ENCODE measurements at regions not wholly inside any gene's neighbourhood (a gene's known extent, or its start where the extent isn't known, plus 50 kb on each side); places are given as distances from the start of the nearest gene placed in this dataset.

- TF ChIP-seq MXI1 (IDR thresholded peaks at IDR 0.05; ENCODE audit: low read depth, low read length) (no peak), USF2 (IDR thresholded peaks at IDR 0.05; ENCODE audit: borderline replicate concordance, low read depth, low read length) (no peak), HDAC6 (IDR thresholded peaks at IDR 0.05; ENCODE audit: unreplicated experiment) (no peak)
These were observed 63.5 kb upstream of the PJA1 start (continued) for GRCh38 chrX:69228732-69229131.

DNA sequence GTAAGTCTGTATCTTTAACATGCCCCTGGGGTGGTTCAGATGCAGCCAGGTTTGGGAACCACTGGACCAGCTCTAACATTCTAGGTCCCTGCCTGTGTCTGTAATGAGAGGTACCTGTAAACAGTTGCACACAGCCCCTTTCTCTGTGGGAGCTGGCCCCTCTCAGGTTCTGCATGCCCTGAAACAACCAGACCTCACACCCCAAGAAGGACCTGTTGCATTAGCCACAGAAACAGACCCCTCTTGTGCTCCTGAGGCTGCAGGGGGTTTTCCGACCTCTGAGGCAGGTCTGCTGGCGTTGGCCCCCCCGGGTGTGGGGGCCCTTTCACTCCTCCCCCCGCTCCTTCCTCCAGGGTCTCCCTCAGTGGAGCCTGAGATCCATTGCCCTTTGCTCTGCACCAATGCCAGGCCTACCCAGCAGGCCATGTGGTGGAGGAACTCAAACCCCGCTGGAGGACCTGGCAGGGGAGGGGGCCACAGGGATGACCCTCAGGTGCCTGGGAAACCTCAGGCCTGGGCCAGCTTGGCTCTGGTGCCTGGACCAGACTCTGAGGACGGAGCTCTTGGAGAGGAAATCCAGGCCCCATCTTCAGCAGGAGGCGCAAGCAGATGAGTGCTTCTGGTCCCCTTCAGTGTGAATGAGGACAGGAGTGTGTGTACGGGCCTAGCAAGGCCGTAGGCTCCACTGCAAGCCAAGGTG, 61.4 kb upstream of the PJA1 start:
- in situ Hi-C loops (cut with MboI) = no loop called here
- intact Hi-C loops (cut with micrococcal nuclease; ENCODE audit: unreplicated experiment) = no loop called here
- RAD21 ChIA-PET (ENCODE audit: unreplicated experiment) = no interaction called here
- H3K27me3 ChIP-seq (replicated peaks in 1 of 2; ENCODE audit: control insufficient read depth in 2 of 2, insufficient read depth in 2 of 2, low read length in 1 of 2) = no peaks in the 10 kb centered on the region; a peak in 3 of 4 replicates
- POLR2A ChIA-PET = no interaction called here
- no peaks in the 10 kb centered on the region for H3K79me2 ChIP-seq (ENCODE audit: control insufficient read depth, insufficient read depth, low read length)
- SMC1A ChIA-PET (ENCODE audit: uncharacterized antibody, unreplicated experiment) = no interaction called here
- no peak overlapping the region for H3K9ac ChIP-seq (ENCODE audit: control insufficient read depth, insufficient read depth, low read length)
- FAIRE-seq (no peak), ATAC-seq (no peak), DNase-seq (ENCODE audit: low read depth, low spot score) (no peak)
- no peaks in the 10 kb centered on the region for H3K36me3 ChIP-seq (ENCODE audit: control insufficient read depth in 2 of 2, insufficient read depth in 2 of 2, low read length in 1 of 2)
- no peak overlapping the region for H3K27ac ChIP-seq (ENCODE audit: control insufficient read depth, insufficient read depth)
- H2AFZ ChIP-seq (ENCODE audit: control insufficient read depth, low read depth, low read length) = no peak overlapping the region
- no peak overlapping the region for H3K4me2 ChIP-seq (ENCODE audit: control insufficient read depth, insufficient read depth)
- TF ChIP-seq RFX5 (IDR thresholded peaks at IDR 0.05; ENCODE audit: low read depth, low read length) = no peak
- no peak for TF ChIP-seq SIN3A (IDR thresholded peaks at IDR 0.05; ENCODE audit: low read depth, low read length)
- TF ChIP-seq CBFB (IDR thresholded peaks at IDR 0.05; ENCODE audit: low read depth) = no peak
- TF ChIP-seq, protein P1, sequence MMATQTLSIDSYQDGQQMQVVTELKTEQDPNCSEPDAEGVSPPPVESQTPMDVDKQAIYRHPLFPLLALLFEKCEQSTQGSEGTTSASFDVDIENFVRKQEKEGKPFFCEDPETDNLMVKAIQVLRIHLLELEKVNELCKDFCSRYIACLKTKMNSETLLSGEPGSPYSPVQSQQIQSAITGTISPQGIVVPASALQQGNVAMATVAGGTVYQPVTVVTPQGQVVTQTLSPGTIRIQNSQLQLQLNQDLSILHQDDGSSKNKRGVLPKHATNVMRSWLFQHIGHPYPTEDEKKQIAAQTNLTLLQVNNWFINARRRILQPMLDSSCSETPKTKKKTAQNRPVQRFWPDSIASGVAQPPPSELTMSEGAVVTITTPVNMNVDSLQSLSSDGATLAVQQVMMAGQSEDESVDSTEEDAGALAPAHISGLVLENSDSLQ (IDR thresholded peaks at IDR 0.05) = no peak
- no peak for TF ChIP-seq ZSCAN29 (IDR thresholded peaks at IDR 0.05)
- no peak for TF ChIP-seq ZZZ3 (IDR thresholded peaks at IDR 0.05; ENCODE audit: control insufficient read depth, insufficient read length, low read depth)
- TF ChIP-seq NKRF (conservative IDR thresholded peaks at IDR 0.05) = no peak
- H3K9me3 ChIP-seq (replicated peaks; ENCODE audit: control insufficient read depth, insufficient read depth, low read length) = no peaks in the 10 kb centered on the region
- no peaks in the 10 kb centered on the region for H4K20me1 ChIP-seq (ENCODE audit: control insufficient read depth, insufficient read depth)
- no peaks in the 10 kb centered on the region for H3K4me1 ChIP-seq (ENCODE audit: control insufficient read depth, insufficient read depth, low read length)
- CTCF ChIA-PET = no interaction called here
- 5% methylated on average over 9 of the region's 9 CpGs for WGBS (ENCODE audit: insufficient coverage, insufficient replicate concordance, low lambda C conversion rate, missing lambda C conversion rate)
- no peak overlapping the region for H3K4me3 ChIP-seq
- no TSS peak for BruUV-seq (replicated peaks)
